HCT116 (cell line): ENCODE measurements at regions not wholly inside any gene's neighbourhood (a gene's known extent, or its start where the extent isn't known, plus 50 kb on each side); places are given as distances from the start of the nearest gene placed in this dataset.

Experiments used
- ATAC-seq: fragments of 200-7000 bp; cut with Tn5 transposase; 2 replicates; pipeline ENCODE4 v1.9.1; 2020; ENCODE audit warnings: mild to moderate bottlenecking, moderate library complexity
- BruUV-seq: library from RNA; stranded (reverse); fragments of 400-500 nt; replicated peaks from 2 replicates; lab custom pipeline; 2021; lab: Mats Ljungman, UMichigan
- CTCF ChIA-PET: fragments of 300-600 bp; sonication (Branson Sonifier 250); formaldehyde crosslinking; loops from one replicate; lab custom pipeline; 2021; ENCODE audit warnings: antibody characterized with exemption; lab: Charles Lee
- POLR2A ChIA-PET: fragments of 300-600, 350-600 bp; sonication (Branson Sonifier 250); formaldehyde crosslinking; loops from one replicate; lab custom pipeline; 2021; ENCODE audit warnings: antibody characterized with exemption; lab: Charles Lee
- RAD21 ChIA-PET, 2 experiments: fragments of 300-600 bp; sonication (Branson Sonifier 250); formaldehyde crosslinking; loops; one replicate each; lab custom pipeline; 2023; ENCODE audit warnings: low total read pairs in 2 of 2; ENCODE audit not compliant: uncharacterized antibody in 2 of 2, unreplicated experiment in 2 of 2, low non-redundant PET in 1 of 2; lab: Charles Lee
- DNase-seq: peaks from one replicate; pipeline ENCODE4 v3.0.0-alpha.2; 2010; ENCODE audit warnings: low read depth, low spot score
- H2AFZ ChIP-seq: fragments of 200-600 bp; shearing (Covaris generic), sonication (generic); 2 replicates; pipeline ENCODE4 v1.6.1; 2017; ENCODE audit warnings: low read depth, mixed run types, mixed read lengths, antibody characterized with exemption, low read length; ENCODE audit not compliant: poor library complexity, severe bottlenecking
- H3K27ac ChIP-seq: 2 replicates; pipeline ENCODE4 v1.5.1; 2012; ENCODE audit warnings: low read depth, low read length
- H3K27me3 ChIP-seq: fragments of 200-600 bp; sonication (generic); 2 replicates; pipeline ENCODE4 v1.6.1; 2016; ENCODE audit warnings: mixed run types, low read length, mixed read lengths; ENCODE audit not compliant: insufficient read depth
- H3K36me3 ChIP-seq, 2 experiments: fragments of 200-500 bp in 1 of 2; fragments of 200-600 bp in 1 of 2; sonication (Bioruptor generic) in 1 of 2; sonication (generic) in 1 of 2; 2 replicates each; pipeline versions ENCODE4 v1.5.1 to v1.6.1; 2014 to 2016; ENCODE audit warnings: low read length in 2 of 2, inconsistent platforms in 1 of 2, mixed read lengths in 1 of 2, mixed run types in 1 of 2; ENCODE audit not compliant: insufficient read depth in 2 of 2, control insufficient read depth in 1 of 2
- H3K4me1 ChIP-seq, 2 experiments: fragments of 200-600 bp in 1 of 2; sonication (generic) in 1 of 2; 2 replicates each; pipeline versions ENCODE4 v1.5.1 to v1.6.1; 2012 to 2017; ENCODE audit warnings: low read length in 2 of 2, inconsistent platforms in 1 of 2, mild to moderate bottlenecking in 1 of 2, mixed read lengths in 1 of 2, mixed run types in 1 of 2, moderate library complexity in 1 of 2; ENCODE audit not compliant: insufficient read depth in 2 of 2, control insufficient read depth in 1 of 2
- H3K4me2 ChIP-seq: fragments of 200-600 bp; sonication (generic); 2 replicates; pipeline ENCODE4 v1.6.1; 2017; ENCODE audit warnings: mixed run types, low read length, mixed read lengths
- H3K4me3 ChIP-seq, 2 experiments: fragments of 200-600 bp in 1 of 2; sonication (generic) in 1 of 2; replicated peaks in 1 of 2; 2 replicates each; pipeline ENCODE4 v1.5.1; 2011 to 2016; ENCODE audit warnings: low read length in 2 of 2, control low read depth in 1 of 2, low read depth in 1 of 2, mild to moderate bottlenecking in 1 of 2, mixed read lengths in 1 of 2, mixed run types in 1 of 2
- H3K79me2 ChIP-seq: fragments of 200-600 bp; sonication (generic); 2 replicates; pipeline ENCODE4 v1.6.1; 2017; ENCODE audit warnings: mild to moderate bottlenecking, mixed run types, low read length, moderate library complexity, mixed read lengths; ENCODE audit not compliant: insufficient read depth
- H3K9ac ChIP-seq: fragments of 200-600 bp; sonication (generic); 2 replicates; pipeline ENCODE4 v1.6.1; 2016; ENCODE audit warnings: low read length, mixed read lengths
- H3K9me2 ChIP-seq: fragments of 200-600 bp; sonication (generic), shearing (Covaris generic); 2 replicates; pipeline ENCODE4 v1.6.1; 2017; ENCODE audit warnings: mixed run types, mild to moderate bottlenecking, moderate library complexity; ENCODE audit not compliant: insufficient read depth
- H3K9me3 ChIP-seq, 2 experiments: fragments of 200-500 bp in 1 of 2; fragments of 200-600 bp in 1 of 2; sonication (Bioruptor generic) in 1 of 2; sonication (generic) in 1 of 2; 2 replicates each; pipeline ENCODE4 v1.6.1; 2014 to 2017; ENCODE audit warnings: low read length in 2 of 2, mixed read lengths in 2 of 2, inconsistent platforms in 1 of 2, low read depth in 1 of 2, mild to moderate bottlenecking in 1 of 2, mixed run types in 1 of 2, moderate library complexity in 1 of 2; ENCODE audit not compliant: control insufficient read depth in 1 of 2, insufficient read depth in 1 of 2
- H4K20me1 ChIP-seq: fragments of 200-600 bp; sonication (generic), shearing (Covaris generic); 2 replicates; pipeline ENCODE4 v1.6.1; 2017; ENCODE audit warnings: mixed run types, mild to moderate bottlenecking, moderate library complexity; ENCODE audit not compliant: insufficient read depth
- CBX3 ChIP-seq: IDR thresholded peaks from 2 replicates; pipeline ENCODE4 v1.6.1; 2012; ENCODE audit warnings: low read depth
- CEBPB ChIP-seq: IDR thresholded peaks from 2 replicates; pipeline ENCODE4 v1.6.1; 2012; ENCODE audit warnings: low read depth
- ELF1 ChIP-seq: IDR thresholded peaks from 2 replicates; pipeline ENCODE4 v1.6.1; 2012; ENCODE audit warnings: low read depth, borderline replicate concordance
- EZH2phosphoT487 ChIP-seq: fragments of 200-600 bp; IDR thresholded peaks from 2 replicates; pipeline ENCODE4 v1.6.1; 2018; ENCODE audit warnings: antibody characterized with exemption, borderline replicate concordance
- FOSL1 ChIP-seq: IDR thresholded peaks from 2 replicates; pipeline ENCODE4 v1.6.1; 2012; ENCODE audit warnings: low read depth
- JUND ChIP-seq: IDR thresholded peaks from 2 replicates; pipeline ENCODE4 v1.6.1; 2012
- POLR2A ChIP-seq: IDR thresholded peaks from 2 replicates; pipeline ENCODE4 v1.7.0; 2011; ENCODE audit warnings: borderline replicate concordance; ENCODE audit not compliant: insufficient read depth, insufficient read length; ENCODE audit errors: extremely low read depth
- POLR2AphosphoS5 ChIP-seq: IDR thresholded peaks from 2 replicates; pipeline ENCODE4 v1.6.1; 2011; ENCODE audit warnings: mild to moderate bottlenecking, low read depth, low read length, moderate library complexity
- REST ChIP-seq: IDR thresholded peaks from 2 replicates; pipeline ENCODE4 v1.6.1; 2012; ENCODE audit warnings: low read depth
- SIN3A ChIP-seq: IDR thresholded peaks from 2 replicates; pipeline ENCODE4 v1.6.1; 2012; ENCODE audit warnings: low read depth
- TCF7L2 ChIP-seq: IDR thresholded peaks from 2 replicates; pipeline ENCODE4 v1.7.0; 2011; ENCODE audit warnings: borderline replicate concordance, inconsistent platforms; ENCODE audit not compliant: insufficient read depth, insufficient read length; ENCODE audit errors: extremely low read depth
- YY1 ChIP-seq: IDR thresholded peaks from 2 replicates; pipeline ENCODE4 v1.6.1; 2011; ENCODE audit warnings: low read length, low read depth, moderate library complexity, mild to moderate bottlenecking; ENCODE audit not compliant: insufficient replicate concordance; ENCODE audit errors: extremely low read depth
- ZBTB33 ChIP-seq: IDR thresholded peaks from 2 replicates; pipeline ENCODE4 v1.6.1; 2011; ENCODE audit warnings: mild to moderate bottlenecking, low read length, moderate library complexity; ENCODE audit not compliant: insufficient replicate concordance; ENCODE audit errors: extremely low read depth
- ZFX ChIP-seq: fragments of 450-650 bp; IDR thresholded peaks from 2 replicates; pipeline ENCODE4 v1.6.1; 2017
- ZNF274 ChIP-seq: fragments of 200-500 bp; sonication (Bioruptor generic); IDR thresholded peaks from 2 replicates; pipeline ENCODE4 v1.6.1; 2014; ENCODE audit warnings: mild to moderate bottlenecking, low read depth, low read length, inconsistent platforms
- intact Hi-C: fragments of 100-400 bp; cut with micrococcal nuclease; formaldehyde crosslinking; loops from 2 replicates; pipeline ENCODE4 v1.10.0; 2022
- TF ChIP-seq, protein P1 (sequence below): IDR thresholded peaks from 2 replicates; pipeline ENCODE4 v1.6.1; 2012

GRCh38 chrX:127732709-127733108 lies 319.5 kb downstream of the ACTRT1 start:
- RAD21 ChIA-PET, result no interaction called here
- POLR2A ChIA-PET, result no interaction called here
- Histone ChIP-seq H3K79me2 (no peaks in the 10 kb centered on the region), H3K36me3 (no peaks in the 10 kb centered on the region), H3K9ac (no peak overlapping the region), H3K27ac (no peak overlapping the region), H3K9me2 (no peaks in the 10 kb centered on the region), H3K27me3 (no peaks in the 10 kb centered on the region), H4K20me1 (no peaks in the 10 kb centered on the region)
- no peak for ATAC-seq
- intact Hi-C loops, result no loop called here
- TF ChIP-seq ZFX (no peak), POLR2AphosphoS5 (no peak), EZH2phosphoT487 (no peak), JUND (no peak), CBX3 (no peak), FOSL1 (no peak), TCF7L2 (no peak), YY1 (no peak), POLR2A (no peak)
- TF ChIP-seq, all 23 proteins: peak for 0
- H3K4me2 ChIP-seq, result no peak overlapping the region
- no peak overlapping the region for H2AFZ ChIP-seq
- H3K9me3 ChIP-seq, result no peaks in the 10 kb centered on the region
- DNase-seq, result no peak
- no peak overlapping the region for H3K4me3 ChIP-seq
- CTCF ChIA-PET, result no interaction called here
- BruUV-seq, result no TSS peak
- H3K4me1 ChIP-seq, result no peaks in the 10 kb centered on the region

DNA sequence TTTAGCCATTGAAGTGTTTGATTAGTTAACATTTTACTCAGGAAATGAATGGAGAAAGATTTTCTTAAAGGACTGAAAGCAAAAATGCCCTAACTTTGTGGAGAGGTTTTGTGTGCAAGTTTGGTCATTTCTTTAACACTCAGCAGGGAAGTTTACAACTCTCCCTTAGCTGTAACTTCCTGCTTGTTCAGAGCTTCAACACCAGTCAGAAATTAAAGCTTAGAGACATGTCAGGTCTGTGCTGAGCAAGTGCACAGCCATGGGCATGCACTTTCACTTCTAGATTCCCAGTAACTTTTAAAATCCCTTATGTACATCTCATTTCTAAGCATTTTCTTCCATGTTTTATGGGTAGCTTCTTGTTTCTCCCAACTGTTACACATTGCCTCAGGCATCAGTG lies 326.0 kb downstream of the ACTRT1 start:
- H3K9me3 ChIP-seq, result no peaks in the 10 kb centered on the region
- no peaks in the 10 kb centered on the region for H3K27me3 ChIP-seq
- no peaks in the 10 kb centered on the region for H4K20me1 ChIP-seq
- ATAC-seq (no peak), DNase-seq (no peak)
- no peak overlapping the region for H3K4me2 ChIP-seq
- H3K36me3 ChIP-seq, result no peaks in the 10 kb centered on the region
- no peaks in the 10 kb centered on the region for H3K79me2 ChIP-seq
- no peaks in the 10 kb centered on the region for H3K9me2 ChIP-seq
- no peaks in the 10 kb centered on the region for H3K4me1 ChIP-seq
- no TSS peak for BruUV-seq
- H2AFZ ChIP-seq, result no peak overlapping the region
- RAD21 ChIA-PET, result no interaction called here
- H3K4me3 ChIP-seq, result no peak overlapping the region
- H3K27ac ChIP-seq, result no peak overlapping the region
- CTCF ChIA-PET, result no interaction called here
- no peak overlapping the region for H3K9ac ChIP-seq
- POLR2A ChIA-PET, result no interaction called here
- intact Hi-C loops, result no loop called here
- TF ChIP-seq JUND (no peak), ELF1 (no peak), REST (no peak), EZH2phosphoT487 (no peak), YY1 (no peak), SIN3A (no peak), ZNF274 (no peak), CEBPB (no peak), ZBTB33 (no peak)
- TF ChIP-seq, protein P1, sequence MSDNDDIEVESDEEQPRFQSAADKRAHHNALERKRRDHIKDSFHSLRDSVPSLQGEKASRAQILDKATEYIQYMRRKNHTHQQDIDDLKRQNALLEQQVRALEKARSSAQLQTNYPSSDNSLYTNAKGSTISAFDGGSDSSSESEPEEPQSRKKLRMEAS, result no peak
